ENCODE measurements at regions not wholly inside any gene's neighbourhood (a gene's known extent, or its start where the extent isn't known, plus 50 kb on each side); places are given as distances from the start of the nearest gene placed in this dataset.

GRCh38 chr7:96546426-96546825 lies 163.2 kb downstream of the SEM1 start:
- no peaks in the 10 kb centered on the region for H3K36me3 Mint-ChIP-seq (ENCODE audit: low read depth)
- H3K4me1 Mint-ChIP-seq: no peaks in the 10 kb centered on the region
- DNase-seq: no peak
- ChIA-PET CTCF (no interaction called here), POLR2A (no interaction called here)
- H3K9me3 Mint-ChIP-seq: no peaks in the 10 kb centered on the region
- H3K27me3 Mint-ChIP-seq: peaks cover 2% of the 10 kb centered on the region
- H3K4me3 Mint-ChIP-seq: no peak overlapping the region
- H3K27ac Mint-ChIP-seq: no peak overlapping the region

GRCh38 chr7:96539471-96539870 lies 170.2 kb downstream of the SEM1 start:
- ChIA-PET POLR2A (no interaction called here), CTCF (no interaction called here)
- Mint-ChIP-seq H3K9me3 (no peaks in the 10 kb centered on the region), H3K4me1 (no peaks in the 10 kb centered on the region), H3K36me3 (ENCODE audit: low read depth) (no peaks in the 10 kb centered on the region), H3K27me3 (peaks cover 3% of the 10 kb centered on the region), H3K4me3 (no peak overlapping the region), H3K27ac (no peak overlapping the region)
- DNase-seq: no peak

- H3K9me3 Mint-ChIP-seq: no peaks in the 10 kb centered on the region
- no peak overlapping the region for H3K4me3 Mint-ChIP-seq
- peaks cover 7% of the 10 kb centered on the region for H3K27me3 Mint-ChIP-seq
- no peak overlapping the region for H3K27ac Mint-ChIP-seq
- H3K36me3 Mint-ChIP-seq (ENCODE audit: low read depth): no peaks in the 10 kb centered on the region
- H3K4me1 Mint-ChIP-seq: no peaks in the 10 kb centered on the region
- no peak for DNase-seq
- ChIA-PET POLR2A (no interaction called here), CTCF (no interaction called here)
These were observed 171.0 kb downstream of the SEM1 start for GRCh38 chr7:96538632-96539031.

GRCh38 chr7:96534221-96534620 lies 175.4 kb downstream of the SEM1 start:
- POLR2A ChIA-PET: no interaction called here
- no peak for DNase-seq
- no peak overlapping the region for H3K4me3 Mint-ChIP-seq
- H3K4me1 Mint-ChIP-seq: no peaks in the 10 kb centered on the region
- H3K36me3 Mint-ChIP-seq (ENCODE audit: low read depth): no peaks in the 10 kb centered on the region
- CTCF ChIA-PET: no interaction called here
- peaks cover 21% of the 10 kb centered on the region for H3K27me3 Mint-ChIP-seq
- no peaks in the 10 kb centered on the region for H3K9me3 Mint-ChIP-seq
- no peak overlapping the region for H3K27ac Mint-ChIP-seq

GRCh38 chr7:96532428-96532935 lies 177.2 kb downstream of the SEM1 start:
- H3K36me3 Mint-ChIP-seq (ENCODE audit: low read depth): no peaks in the 10 kb centered on the region
- ChIA-PET POLR2A (no interaction called here), CTCF (no interaction called here)
- no peak for DNase-seq
- H3K27ac Mint-ChIP-seq: no peak overlapping the region
- H3K4me1 Mint-ChIP-seq: no peaks in the 10 kb centered on the region
- H3K27me3 Mint-ChIP-seq: peaks cover 21% of the 10 kb centered on the region
- no peak overlapping the region for H3K4me3 Mint-ChIP-seq
- H3K9me3 Mint-ChIP-seq: no peaks in the 10 kb centered on the region

- ChIA-PET CTCF (no interaction called here), POLR2A (no interaction called here)
- peaks cover 23% of the 10 kb centered on the region for H3K27me3 Mint-ChIP-seq
- H3K27ac Mint-ChIP-seq: no peak overlapping the region
- no peak overlapping the region for H3K4me3 Mint-ChIP-seq
- H3K9me3 Mint-ChIP-seq: no peaks in the 10 kb centered on the region
- H3K4me1 Mint-ChIP-seq: no peaks in the 10 kb centered on the region
- no peak for DNase-seq
- H3K36me3 Mint-ChIP-seq (ENCODE audit: low read depth): no peaks in the 10 kb centered on the region
These were observed 178.3 kb downstream of the SEM1 start for GRCh38 chr7:96531331-96531730.

- POLR2A ChIA-PET: no interaction called here
- Mint-ChIP-seq H3K36me3 (ENCODE audit: low read depth) (no peaks in the 10 kb centered on the region), H3K9me3 (no peaks in the 10 kb centered on the region), H3K4me3 (no peak overlapping the region), H3K27ac (no peak overlapping the region), H3K4me1 (no peaks in the 10 kb centered on the region), H3K27me3 (peaks cover 23% of the 10 kb centered on the region)
- CTCF ChIA-PET: no interaction called here
- DNase-seq: no peak
These were observed 178.9 kb downstream of the SEM1 start for GRCh38 chr7:96530786-96531185.

- no peak overlapping the region for H3K27ac Mint-ChIP-seq
- peaks cover 2% of the 10 kb centered on the region for H3K4me1 Mint-ChIP-seq
- H3K9me3 Mint-ChIP-seq: no peaks in the 10 kb centered on the region
- H3K4me3 Mint-ChIP-seq: no peak overlapping the region
- ChIA-PET POLR2A (no interaction called here), CTCF (no interaction called here)
- H3K27me3 Mint-ChIP-seq: peaks cover 18% of the 10 kb centered on the region
- DNase-seq: no peak
- no peaks in the 10 kb centered on the region for H3K36me3 Mint-ChIP-seq (ENCODE audit: low read depth)
These were observed 182.4 kb downstream of the SEM1 start for GRCh38 chr7:96527133-96527827.

GRCh38 chr7:96526496-96526895 lies 183.2 kb downstream of the SEM1 start:
- Mint-ChIP-seq H3K27ac (no peak overlapping the region), H3K27me3 (peaks cover 18% of the 10 kb centered on the region), H3K4me1 (peaks cover 2% of the 10 kb centered on the region), H3K4me3 (no peak overlapping the region), H3K9me3 (no peaks in the 10 kb centered on the region), H3K36me3 (ENCODE audit: low read depth) (no peaks in the 10 kb centered on the region)
- CTCF ChIA-PET: no interaction called here
- DNase-seq: no peak
- POLR2A ChIA-PET: no interaction called here

GRCh38 chr7:96521068-96521894 lies 188.4 kb downstream of the SEM1 start:
- no peak overlapping the region for H3K27ac Mint-ChIP-seq
- peaks cover 2% of the 10 kb centered on the region for H3K4me1 Mint-ChIP-seq
- H3K36me3 Mint-ChIP-seq (ENCODE audit: low read depth): no peaks in the 10 kb centered on the region
- no peak overlapping the region for H3K4me3 Mint-ChIP-seq
- ChIA-PET POLR2A (no interaction called here), CTCF (no interaction called here)
- H3K9me3 Mint-ChIP-seq: no peaks in the 10 kb centered on the region
- no peak for DNase-seq
- peaks cover 10% of the 10 kb centered on the region for H3K27me3 Mint-ChIP-seq

GRCh38 chr7:96508371-96508770 lies 186.5 kb upstream of the SLC25A13 start:
- Mint-ChIP-seq H3K9me3 (no peaks in the 10 kb centered on the region), H3K4me1 (no peaks in the 10 kb centered on the region), H3K27me3 (peaks cover 20% of the 10 kb centered on the region), H3K36me3 (ENCODE audit: low read depth) (no peaks in the 10 kb centered on the region), H3K27ac (no peak overlapping the region), H3K4me3 (no peak overlapping the region)
- ChIA-PET CTCF (no interaction called here), POLR2A (no interaction called here)
- no peak for DNase-seq

GRCh38 chr7:96503597-96503996 lies 181.7 kb upstream of the SLC25A13 start:
- no peaks in the 10 kb centered on the region for H3K4me1 Mint-ChIP-seq
- no peak for DNase-seq
- POLR2A ChIA-PET: no interaction called here
- H3K27me3 Mint-ChIP-seq: peaks cover 4% of the 10 kb centered on the region
- CTCF ChIA-PET: no interaction called here
- H3K9me3 Mint-ChIP-seq: no peaks in the 10 kb centered on the region
- H3K36me3 Mint-ChIP-seq (ENCODE audit: low read depth): no peaks in the 10 kb centered on the region
- H3K27ac Mint-ChIP-seq: no peak overlapping the region
- H3K4me3 Mint-ChIP-seq: no peak overlapping the region

- peaks cover 2% of the 10 kb centered on the region for H3K4me1 Mint-ChIP-seq
- no peaks in the 10 kb centered on the region for H3K36me3 Mint-ChIP-seq (ENCODE audit: low read depth)
- no peak overlapping the region for H3K4me3 Mint-ChIP-seq
- H3K27ac Mint-ChIP-seq: no peak overlapping the region
- no peaks in the 10 kb centered on the region for H3K9me3 Mint-ChIP-seq
- peaks cover 5% of the 10 kb centered on the region for H3K27me3 Mint-ChIP-seq
- POLR2A ChIA-PET: no interaction called here
- CTCF ChIA-PET: no interaction called here
- no peak for DNase-seq
These were observed 179.4 kb upstream of the SLC25A13 start for GRCh38 chr7:96501318-96501717.

- Mint-ChIP-seq H3K4me3 (no peak overlapping the region), H3K27ac (no peak overlapping the region), H3K36me3 (ENCODE audit: low read depth) (no peaks in the 10 kb centered on the region), H3K9me3 (no peaks in the 10 kb centered on the region), H3K27me3 (peaks cover 5% of the 10 kb centered on the region), H3K4me1 (peaks cover 13% of the 10 kb centered on the region)
- POLR2A ChIA-PET: no interaction called here
- CTCF ChIA-PET: no interaction called here
- DNase-seq: no peak
These were observed 177.6 kb upstream of the SLC25A13 start for GRCh38 chr7:96499532-96499931.
